ENCODE measurements at regions not wholly inside any gene's neighbourhood (a gene's known extent, or its start where the extent isn't known, plus 50 kb on each side); places are given as distances from the start of the nearest gene placed in this dataset.

DNA sequence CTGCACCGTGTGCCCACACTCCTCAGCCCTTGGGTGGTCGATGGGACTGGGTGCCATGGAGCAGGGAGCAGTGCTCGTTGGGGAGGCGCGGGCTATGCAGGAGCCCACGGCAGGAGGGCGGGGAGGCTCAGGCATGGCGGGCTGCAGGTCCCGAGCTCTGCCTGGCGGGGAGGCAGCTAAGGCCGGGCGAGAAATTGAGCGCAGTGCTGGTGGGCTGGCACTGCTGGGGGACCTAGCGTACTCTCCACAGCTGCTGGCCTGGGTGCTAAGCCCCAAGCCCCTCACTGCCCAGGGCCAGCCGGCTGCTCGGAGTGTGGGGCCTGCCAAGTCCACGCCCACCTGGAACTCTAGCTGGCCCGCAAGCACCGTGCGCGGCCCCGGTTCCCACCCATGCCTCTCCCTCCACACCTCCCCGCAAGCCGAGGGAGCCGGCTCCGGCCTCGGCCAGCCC is 55.9 kb upstream of the ECI2 start:
- TF ChIP-seq EZH2 (IDR thresholded peaks at IDR 0.05; ENCODE audit: borderline replicate concordance, low read length): no peak
- TF ChIP-seq, protein P1, sequence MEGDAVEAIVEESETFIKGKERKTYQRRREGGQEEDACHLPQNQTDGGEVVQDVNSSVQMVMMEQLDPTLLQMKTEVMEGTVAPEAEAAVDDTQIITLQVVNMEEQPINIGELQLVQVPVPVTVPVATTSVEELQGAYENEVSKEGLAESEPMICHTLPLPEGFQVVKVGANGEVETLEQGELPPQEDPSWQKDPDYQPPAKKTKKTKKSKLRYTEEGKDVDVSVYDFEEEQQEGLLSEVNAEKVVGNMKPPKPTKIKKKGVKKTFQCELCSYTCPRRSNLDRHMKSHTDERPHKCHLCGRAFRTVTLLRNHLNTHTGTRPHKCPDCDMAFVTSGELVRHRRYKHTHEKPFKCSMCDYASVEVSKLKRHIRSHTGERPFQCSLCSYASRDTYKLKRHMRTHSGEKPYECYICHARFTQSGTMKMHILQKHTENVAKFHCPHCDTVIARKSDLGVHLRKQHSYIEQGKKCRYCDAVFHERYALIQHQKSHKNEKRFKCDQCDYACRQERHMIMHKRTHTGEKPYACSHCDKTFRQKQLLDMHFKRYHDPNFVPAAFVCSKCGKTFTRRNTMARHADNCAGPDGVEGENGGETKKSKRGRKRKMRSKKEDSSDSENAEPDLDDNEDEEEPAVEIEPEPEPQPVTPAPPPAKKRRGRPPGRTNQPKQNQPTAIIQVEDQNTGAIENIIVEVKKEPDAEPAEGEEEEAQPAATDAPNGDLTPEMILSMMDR (IDR thresholded peaks at IDR 0.05; ENCODE audit: low read length): no peak
- Histone ChIP-seq H3K9me2 (ENCODE audit: low read depth, low read length) (no peaks in the 10 kb centered on the region), H3K4me3 (ENCODE audit: low read depth, low read length, poor library complexity, severe bottlenecking) (no peak overlapping the region), H3K4me1 (ENCODE audit: insufficient read depth, low read length, severe bottlenecking) (no peaks in the 10 kb centered on the region), H3K27ac (ENCODE audit: low read depth, low read length, poor library complexity, severe bottlenecking) (no peak overlapping the region), H3K4me2 (ENCODE audit: low read length) (no peak overlapping the region), H4K20me1 (ENCODE audit: insufficient read depth, low read length) (no peaks in the 10 kb centered on the region), H3K9me3 (ENCODE audit: low read length) (no peaks in the 10 kb centered on the region), H2AFZ (ENCODE audit: low read length) (no peak overlapping the region), H3K79me2 (ENCODE audit: insufficient read depth, low read length) (no peaks in the 10 kb centered on the region), H3K9ac (ENCODE audit: low read length) (no peak overlapping the region), H3K36me3 (ENCODE audit: insufficient read depth, low read length) (no peaks in the 10 kb centered on the region), H3K27me3 (ENCODE audit: insufficient read depth, low read length) (no peaks in the 10 kb centered on the region), H3F3A (ENCODE audit: insufficient read depth, low read length) (no peaks in the 10 kb centered on the region)

DNA sequence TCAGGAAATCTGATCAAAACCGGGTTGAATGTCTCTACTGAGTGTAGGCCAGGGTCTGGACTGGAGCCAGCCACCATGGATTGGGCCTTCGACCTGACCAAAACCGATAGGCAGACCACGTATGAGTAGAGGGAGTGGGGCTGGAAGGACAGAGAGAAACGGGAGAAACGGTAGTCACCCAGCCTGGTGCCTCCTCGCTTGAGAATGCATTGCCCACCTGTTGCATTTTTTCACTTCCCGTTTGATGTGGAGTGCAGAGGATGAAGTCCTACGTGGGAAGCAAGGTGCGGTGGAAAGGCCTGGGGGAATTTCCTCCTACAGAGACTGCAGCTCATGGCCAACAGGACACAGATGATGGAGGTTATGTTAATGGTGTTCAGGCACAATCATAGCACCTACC is 53.9 kb upstream of the ECI2 start:
- Histone ChIP-seq H3K9me2 (ENCODE audit: low read depth, low read length) (no peaks in the 10 kb centered on the region), H3K36me3 (ENCODE audit: insufficient read depth, low read length) (no peaks in the 10 kb centered on the region), H3K27ac (ENCODE audit: low read depth, low read length, poor library complexity, severe bottlenecking) (no peak overlapping the region), H3F3A (ENCODE audit: insufficient read depth, low read length) (no peaks in the 10 kb centered on the region), H3K79me2 (ENCODE audit: insufficient read depth, low read length) (no peaks in the 10 kb centered on the region), H3K4me2 (ENCODE audit: low read length) (no peak overlapping the region), H3K9ac (ENCODE audit: low read length) (no peak overlapping the region), H2AFZ (ENCODE audit: low read length) (no peak overlapping the region), H3K4me1 (ENCODE audit: insufficient read depth, low read length, severe bottlenecking) (no peaks in the 10 kb centered on the region), H3K27me3 (ENCODE audit: insufficient read depth, low read length) (peaks cover 5% of the 10 kb centered on the region; the same call in 1 of the 2 replicates), H4K20me1 (ENCODE audit: insufficient read depth, low read length) (no peaks in the 10 kb centered on the region), H3K9me3 (ENCODE audit: low read length) (no peaks in the 10 kb centered on the region), H3K4me3 (ENCODE audit: low read depth, low read length, poor library complexity, severe bottlenecking) (no peak overlapping the region)
- TF ChIP-seq EZH2 (IDR thresholded peaks at IDR 0.05; ENCODE audit: borderline replicate concordance, low read length): no peak
- TF ChIP-seq, protein P1 (IDR thresholded peaks at IDR 0.05; ENCODE audit: low read length): no peak

GRCh38 chr6:4188801-4189200 is 53.4 kb upstream of the ECI2 start:
- Histone ChIP-seq H2AFZ (ENCODE audit: low read length) (no peak overlapping the region), H3K9ac (ENCODE audit: low read length) (no peak overlapping the region), H3K4me3 (ENCODE audit: low read depth, low read length, poor library complexity, severe bottlenecking) (no peak overlapping the region), H3K36me3 (ENCODE audit: insufficient read depth, low read length) (no peaks in the 10 kb centered on the region), H3K9me2 (ENCODE audit: low read depth, low read length) (no peaks in the 10 kb centered on the region), H3K4me1 (ENCODE audit: insufficient read depth, low read length, severe bottlenecking) (no peaks in the 10 kb centered on the region), H3K4me2 (ENCODE audit: low read length) (no peak overlapping the region), H3K79me2 (ENCODE audit: insufficient read depth, low read length) (no peaks in the 10 kb centered on the region), H4K20me1 (ENCODE audit: insufficient read depth, low read length) (no peaks in the 10 kb centered on the region), H3K27me3 (ENCODE audit: insufficient read depth, low read length) (peaks cover 5% of the 10 kb centered on the region; the same call in 1 of the 2 replicates), H3K27ac (ENCODE audit: low read depth, low read length, poor library complexity, severe bottlenecking) (no peak overlapping the region), H3F3A (ENCODE audit: insufficient read depth, low read length) (no peaks in the 10 kb centered on the region), H3K9me3 (ENCODE audit: low read length) (no peaks in the 10 kb centered on the region)
- TF ChIP-seq EZH2 (IDR thresholded peaks at IDR 0.05; ENCODE audit: borderline replicate concordance, low read length): no peak
- TF ChIP-seq, protein P1 (IDR thresholded peaks at IDR 0.05; ENCODE audit: low read length): no peak

Measured in OCI-LY1 (cell line).